ENCODE measurements at regions not wholly inside any gene's neighbourhood (a gene's known extent, or its start where the extent isn't known, plus 50 kb on each side); places are given as distances from the start of the nearest gene placed in this dataset.

DNA sequence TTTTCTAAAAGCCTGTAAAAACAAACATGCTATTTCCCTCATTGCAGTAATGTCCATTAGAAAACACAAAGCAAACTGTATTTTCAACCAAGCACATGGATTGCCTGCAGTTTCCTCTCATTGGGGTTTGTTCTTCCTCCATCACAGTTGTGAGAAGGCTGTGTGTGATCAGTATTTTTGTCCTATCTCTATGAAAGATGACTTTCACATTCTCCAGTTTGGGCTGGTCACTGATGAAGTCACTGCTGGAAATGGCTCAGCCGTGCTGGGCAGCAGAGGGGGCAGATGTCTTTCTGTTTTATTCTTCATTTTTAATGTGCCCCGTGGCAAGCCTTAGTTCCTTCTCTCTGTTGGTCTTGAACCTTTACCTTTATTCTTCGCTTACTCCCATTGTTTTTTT, 288.9 kb upstream of the MPDZ start:
- no peak for DNase-seq
- ATAC-seq: no peak
- Mint-ChIP-seq H3K4me3 (peak overlapping the region; percentile 20), H3K27me3 (ENCODE audit: low read depth) (peaks cover 3% of the 10 kb centered on the region), H3K36me3 (ENCODE audit: insufficient read depth) (no peaks in the 10 kb centered on the region), H3K9me3 (no peaks in the 10 kb centered on the region), H3K4me1 (ENCODE audit: low read depth) (peaks cover 3% of the 10 kb centered on the region)

DNA sequence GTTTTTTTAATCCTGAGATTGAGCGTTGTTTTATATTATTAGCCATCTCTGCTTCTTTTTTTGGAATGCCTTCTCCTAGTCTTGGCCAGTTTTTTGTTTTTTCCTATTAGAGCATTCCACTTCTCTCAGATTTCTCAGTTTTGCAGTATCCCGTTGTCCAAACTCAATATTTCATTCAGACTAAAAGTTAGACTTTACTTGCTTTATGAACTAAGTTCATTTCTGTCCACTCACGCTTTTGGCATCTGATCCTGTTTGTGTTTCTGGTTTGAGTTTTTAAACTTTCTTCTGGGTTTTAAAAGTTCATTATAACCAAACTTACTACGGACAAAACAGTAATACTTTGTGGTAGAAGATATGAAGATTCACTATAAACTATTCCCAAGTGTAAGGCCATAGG, 288.3 kb upstream of the MPDZ start:
- no peak for ATAC-seq
- peaks cover 3% of the 10 kb centered on the region for H3K27me3 Mint-ChIP-seq (ENCODE audit: low read depth)
- no peak for DNase-seq
- peaks cover 2% of the 10 kb centered on the region for H3K9me3 Mint-ChIP-seq
- no peaks in the 10 kb centered on the region for H3K36me3 Mint-ChIP-seq (ENCODE audit: insufficient read depth)
- H3K4me3 Mint-ChIP-seq: no peak overlapping the region
- peaks cover 3% of the 10 kb centered on the region for H3K4me1 Mint-ChIP-seq (ENCODE audit: low read depth)

DNA sequence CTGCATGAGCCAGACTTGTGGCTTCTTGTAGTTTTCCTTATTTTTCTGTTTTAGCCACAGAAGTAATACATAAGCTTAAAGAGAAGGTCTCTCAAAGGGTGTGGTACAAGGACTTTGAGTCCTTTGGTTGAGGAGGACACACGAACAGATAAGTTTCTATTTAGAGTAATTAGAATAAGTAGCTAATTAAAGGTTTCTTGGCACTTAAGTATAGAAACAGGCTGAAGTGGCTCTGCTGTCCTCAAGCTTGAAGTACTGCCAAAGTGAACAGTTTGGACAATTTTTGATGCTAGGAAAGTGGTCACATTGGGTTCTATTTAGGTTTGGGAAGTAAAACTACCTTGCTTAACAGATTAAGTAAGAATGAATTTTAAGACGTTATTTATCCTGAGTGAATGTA, 278.3 kb upstream of the MPDZ start:
- no peaks in the 10 kb centered on the region for H3K27me3 Mint-ChIP-seq (ENCODE audit: low read depth)
- H3K4me1 Mint-ChIP-seq (ENCODE audit: low read depth): no peaks in the 10 kb centered on the region
- no peaks in the 10 kb centered on the region for H3K36me3 Mint-ChIP-seq (ENCODE audit: insufficient read depth)
- no peak overlapping the region for H3K4me3 Mint-ChIP-seq
- peaks cover 3% of the 10 kb centered on the region for H3K9me3 Mint-ChIP-seq
- DNase-seq (no peak), ATAC-seq (no peak)

DNA sequence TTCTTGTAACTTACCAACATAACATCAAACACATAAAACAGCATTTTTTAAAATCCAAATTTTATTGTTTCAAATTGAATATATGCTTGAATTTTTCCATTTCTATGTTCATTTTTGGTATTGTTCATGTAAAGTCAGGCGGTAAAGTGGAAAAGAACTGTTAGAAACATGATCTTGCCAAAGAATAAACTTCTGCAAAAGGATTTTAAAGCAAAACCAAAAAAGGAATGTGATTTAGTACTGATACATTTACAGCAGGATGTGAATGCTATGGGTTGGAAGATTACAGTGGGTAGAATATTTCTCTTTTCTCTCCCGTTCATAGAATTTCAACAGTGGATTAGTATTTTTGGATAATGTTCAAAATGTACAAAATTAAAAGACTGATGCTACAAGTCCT, 277.2 kb upstream of the MPDZ start:
- ATAC-seq (no peak), DNase-seq (no peak)
- Mint-ChIP-seq H3K4me1 (ENCODE audit: low read depth) (no peaks in the 10 kb centered on the region), H3K4me3 (no peak overlapping the region), H3K27me3 (ENCODE audit: low read depth) (no peaks in the 10 kb centered on the region), H3K36me3 (ENCODE audit: insufficient read depth) (no peaks in the 10 kb centered on the region), H3K9me3 (no peaks in the 10 kb centered on the region)

DNA sequence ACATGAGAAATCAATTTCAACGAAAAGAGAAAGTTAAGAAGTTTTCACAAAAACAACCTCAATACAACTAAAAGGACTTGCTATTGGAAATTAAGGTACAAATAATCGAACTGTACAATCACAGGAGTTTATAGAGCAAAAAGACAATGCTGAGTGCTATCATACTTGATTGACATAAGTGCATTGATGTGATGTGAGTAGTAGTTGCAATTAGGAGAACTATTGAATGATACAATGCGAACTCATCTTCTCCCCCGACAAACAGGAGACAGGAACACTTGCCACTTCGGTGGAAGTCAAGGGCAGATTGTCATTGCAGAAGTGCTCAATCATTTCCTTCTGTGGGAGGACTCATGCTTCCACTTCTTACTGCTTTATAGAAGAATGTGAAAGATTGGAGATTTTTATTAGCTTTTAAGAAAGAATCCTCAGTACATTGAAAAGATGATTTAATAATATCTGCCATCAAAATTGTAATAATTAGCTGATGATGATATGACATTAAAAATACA, 276.6 kb upstream of the MPDZ start:
- Mint-ChIP-seq H3K36me3 (ENCODE audit: insufficient read depth) (no peaks in the 10 kb centered on the region), H3K9me3 (peaks cover 4% of the 10 kb centered on the region), H3K27me3 (ENCODE audit: low read depth) (no peaks in the 10 kb centered on the region), H3K4me1 (ENCODE audit: low read depth) (no peaks in the 10 kb centered on the region), H3K4me3 (no peak overlapping the region)
- DNase-seq: no peak
- ATAC-seq: no peak

DNA sequence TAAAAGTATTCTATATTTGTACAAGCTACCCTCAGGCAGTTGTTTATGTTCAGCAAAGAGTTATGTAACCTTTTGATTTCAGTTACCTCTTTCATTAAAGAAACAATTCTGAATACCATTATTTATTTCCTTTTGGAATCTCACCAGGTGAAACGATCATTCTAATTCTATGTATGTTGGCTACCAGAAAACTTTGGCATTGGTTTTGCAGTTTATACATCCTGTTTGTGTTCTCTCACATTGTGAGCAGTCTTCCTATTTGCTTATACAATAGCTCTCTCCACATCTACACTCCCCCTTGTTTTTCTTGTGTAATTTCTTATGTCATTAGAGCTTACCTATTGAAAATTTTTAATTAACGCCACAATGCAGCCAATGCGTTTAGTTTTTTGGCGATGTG, 276.0 kb upstream of the MPDZ start:
- peaks cover 4% of the 10 kb centered on the region for H3K9me3 Mint-ChIP-seq
- no peaks in the 10 kb centered on the region for H3K36me3 Mint-ChIP-seq (ENCODE audit: insufficient read depth)
- no peak for DNase-seq
- ATAC-seq: no peak
- H3K4me3 Mint-ChIP-seq: no peak overlapping the region
- no peaks in the 10 kb centered on the region for H3K4me1 Mint-ChIP-seq (ENCODE audit: low read depth)
- no peaks in the 10 kb centered on the region for H3K27me3 Mint-ChIP-seq (ENCODE audit: low read depth)

DNA sequence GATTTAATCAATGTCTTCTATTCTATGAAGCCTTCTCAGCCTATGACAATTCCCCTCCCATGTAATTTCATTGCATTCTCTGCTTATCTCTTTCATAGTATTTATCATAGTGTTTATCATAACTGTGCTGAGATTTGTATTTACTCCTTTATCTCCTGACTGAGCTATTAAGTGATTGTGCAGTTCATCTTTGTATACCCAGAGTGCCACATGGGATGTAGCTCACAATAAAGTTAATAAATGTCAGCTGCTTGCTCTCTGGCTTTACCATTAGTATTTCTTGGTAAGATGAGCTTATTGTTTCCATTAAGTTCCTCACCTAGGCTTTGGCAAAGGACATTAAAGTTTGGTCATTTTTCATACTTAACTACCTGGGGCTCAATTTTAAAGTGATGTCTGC, 275.1 kb upstream of the MPDZ start:
- H3K4me3 Mint-ChIP-seq: no peak overlapping the region
- H3K9me3 Mint-ChIP-seq: peaks cover 10% of the 10 kb centered on the region
- no peak for ATAC-seq
- no peak for DNase-seq
- H3K27me3 Mint-ChIP-seq (ENCODE audit: low read depth): no peaks in the 10 kb centered on the region
- H3K36me3 Mint-ChIP-seq (ENCODE audit: insufficient read depth): no peaks in the 10 kb centered on the region
- H3K4me1 Mint-ChIP-seq (ENCODE audit: low read depth): no peaks in the 10 kb centered on the region

DNA sequence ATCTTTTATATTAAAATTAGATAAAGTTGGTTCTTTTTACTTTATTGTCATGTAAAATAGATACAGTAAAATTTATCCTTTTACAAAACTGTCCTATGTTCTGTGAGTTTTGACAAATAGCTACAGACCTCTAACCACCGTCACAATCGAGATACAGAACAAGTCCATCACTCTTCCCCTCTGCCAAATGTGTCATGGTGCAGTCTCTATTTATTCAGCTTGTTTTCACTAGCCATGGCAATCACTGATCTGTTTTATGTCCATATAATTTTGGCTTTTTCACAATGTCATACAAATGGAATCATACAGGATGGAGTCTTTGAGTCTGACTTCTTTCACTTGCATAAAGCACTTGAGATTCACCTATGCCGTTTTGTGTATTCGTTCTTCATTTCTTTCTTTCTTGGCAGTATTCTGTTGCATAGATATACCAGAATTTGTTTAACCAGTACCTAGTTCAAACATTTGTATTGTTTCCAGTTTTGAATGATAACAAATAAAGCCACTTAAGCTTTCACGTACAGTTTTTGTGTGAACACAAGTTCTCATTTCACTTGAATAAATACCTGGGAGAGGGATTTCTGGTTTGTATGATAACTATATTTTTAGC, 273.2 kb upstream of the MPDZ start:
- DNase-seq (no peak), ATAC-seq (no peak)
- no peaks in the 10 kb centered on the region for H3K27me3 Mint-ChIP-seq (ENCODE audit: low read depth)
- H3K9me3 Mint-ChIP-seq: peaks cover 12% of the 10 kb centered on the region
- H3K36me3 Mint-ChIP-seq (ENCODE audit: insufficient read depth): no peaks in the 10 kb centered on the region
- no peak overlapping the region for H3K4me3 Mint-ChIP-seq
- H3K4me1 Mint-ChIP-seq (ENCODE audit: low read depth): no peaks in the 10 kb centered on the region

DNA sequence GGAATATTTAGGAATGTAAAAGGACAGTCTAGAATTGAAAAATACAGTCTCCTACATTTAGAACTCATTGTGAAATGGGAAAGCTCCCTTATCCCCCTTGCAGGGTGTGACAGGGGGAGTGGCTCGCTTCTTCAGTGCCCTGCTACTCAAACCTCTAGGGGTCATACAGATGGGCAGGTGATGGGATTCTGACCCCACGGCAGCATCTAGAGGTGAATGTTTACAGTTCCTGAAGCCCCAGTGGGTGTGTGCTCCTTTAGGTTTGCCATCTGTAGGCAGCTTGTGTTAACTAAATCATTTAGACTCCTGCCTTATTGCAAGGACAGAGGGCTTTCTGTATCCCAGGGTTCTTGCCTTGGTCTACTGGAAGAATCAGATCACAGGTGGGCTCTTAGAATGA, 271.0 kb upstream of the MPDZ start:
- peaks cover 12% of the 10 kb centered on the region for H3K9me3 Mint-ChIP-seq
- DNase-seq: no peak
- no peaks in the 10 kb centered on the region for H3K4me1 Mint-ChIP-seq (ENCODE audit: low read depth)
- no peak overlapping the region for H3K4me3 Mint-ChIP-seq
- no peaks in the 10 kb centered on the region for H3K27me3 Mint-ChIP-seq (ENCODE audit: low read depth)
- H3K36me3 Mint-ChIP-seq (ENCODE audit: insufficient read depth): no peaks in the 10 kb centered on the region
- no peak for ATAC-seq

DNA sequence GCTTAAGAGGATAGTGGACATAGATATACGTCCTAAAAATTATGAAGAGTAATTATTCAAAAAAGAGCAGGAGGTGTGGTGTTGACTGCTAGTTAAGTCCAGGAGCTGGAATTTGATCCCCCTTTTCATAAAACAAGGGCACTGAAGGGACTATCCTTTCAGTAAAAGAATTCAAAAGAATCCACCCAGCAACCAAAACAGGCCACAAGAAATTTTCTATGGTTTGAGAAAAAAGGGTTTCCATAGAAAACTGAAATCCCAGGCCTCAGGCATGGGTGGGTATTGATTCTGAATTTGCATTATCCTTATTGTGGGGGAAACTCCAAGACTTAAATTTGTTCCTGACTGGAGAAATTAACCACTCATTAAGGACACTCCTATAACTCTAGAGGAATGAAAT, 269.0 kb upstream of the MPDZ start:
- DNase-seq (no peak), ATAC-seq (no peak)
- H3K9me3 Mint-ChIP-seq: peaks cover 12% of the 10 kb centered on the region
- no peaks in the 10 kb centered on the region for H3K36me3 Mint-ChIP-seq (ENCODE audit: insufficient read depth)
- no peaks in the 10 kb centered on the region for H3K4me1 Mint-ChIP-seq (ENCODE audit: low read depth)
- H3K27me3 Mint-ChIP-seq (ENCODE audit: low read depth): no peaks in the 10 kb centered on the region
- no peak overlapping the region for H3K4me3 Mint-ChIP-seq

DNA sequence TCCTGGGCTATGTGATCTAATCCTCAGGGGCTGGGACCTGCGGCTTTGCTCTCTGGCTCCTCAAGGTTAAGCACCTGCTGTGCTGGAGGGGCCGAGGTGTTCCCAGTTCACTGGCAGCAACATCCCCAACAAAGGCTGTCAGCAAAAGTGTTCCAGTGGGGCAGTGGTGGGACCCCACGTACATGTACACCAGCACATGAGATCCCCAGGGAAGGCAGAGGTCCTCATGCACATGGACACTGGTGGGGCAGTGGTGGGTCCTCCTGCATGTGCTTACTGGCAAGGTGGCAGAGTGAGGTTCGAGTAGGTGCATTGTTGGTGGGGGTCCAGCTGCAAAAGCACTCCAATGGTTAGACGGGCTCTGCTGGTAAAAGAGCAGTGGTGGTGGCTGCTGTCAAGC, 255.6 kb upstream of the MPDZ start:
- H3K4me3 Mint-ChIP-seq: no peak overlapping the region
- no peaks in the 10 kb centered on the region for H3K36me3 Mint-ChIP-seq (ENCODE audit: insufficient read depth)
- DNase-seq (no peak), ATAC-seq (no peak)
- no peaks in the 10 kb centered on the region for H3K4me1 Mint-ChIP-seq (ENCODE audit: low read depth)
- no peaks in the 10 kb centered on the region for H3K27me3 Mint-ChIP-seq (ENCODE audit: low read depth)
- peaks cover 15% of the 10 kb centered on the region for H3K9me3 Mint-ChIP-seq

DNA sequence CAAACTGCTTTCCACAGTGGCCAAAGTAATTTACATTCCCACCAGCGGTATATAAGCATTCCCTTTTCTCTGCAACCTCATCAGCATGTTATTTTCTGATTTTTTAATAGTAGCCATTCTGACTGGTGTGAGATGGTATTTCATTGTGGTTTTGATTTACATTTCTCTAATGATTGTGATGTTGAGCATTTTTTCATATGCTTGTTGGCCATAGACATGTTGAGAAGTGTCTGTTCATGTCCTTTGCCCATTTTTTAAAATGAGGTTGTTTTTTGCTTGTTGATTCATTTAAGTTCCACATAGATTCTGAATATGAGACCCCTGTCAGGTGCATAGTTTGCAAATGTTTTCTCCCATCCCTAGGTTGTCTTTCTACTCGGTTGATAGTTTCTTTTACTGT, 254.5 kb upstream of the MPDZ start:
- peaks cover 15% of the 10 kb centered on the region for H3K9me3 Mint-ChIP-seq
- ATAC-seq (no peak), DNase-seq (no peak)
- H3K4me1 Mint-ChIP-seq (ENCODE audit: low read depth): no peaks in the 10 kb centered on the region
- no peak overlapping the region for H3K4me3 Mint-ChIP-seq
- H3K27me3 Mint-ChIP-seq (ENCODE audit: low read depth): no peaks in the 10 kb centered on the region
- no peaks in the 10 kb centered on the region for H3K36me3 Mint-ChIP-seq (ENCODE audit: insufficient read depth)

DNA sequence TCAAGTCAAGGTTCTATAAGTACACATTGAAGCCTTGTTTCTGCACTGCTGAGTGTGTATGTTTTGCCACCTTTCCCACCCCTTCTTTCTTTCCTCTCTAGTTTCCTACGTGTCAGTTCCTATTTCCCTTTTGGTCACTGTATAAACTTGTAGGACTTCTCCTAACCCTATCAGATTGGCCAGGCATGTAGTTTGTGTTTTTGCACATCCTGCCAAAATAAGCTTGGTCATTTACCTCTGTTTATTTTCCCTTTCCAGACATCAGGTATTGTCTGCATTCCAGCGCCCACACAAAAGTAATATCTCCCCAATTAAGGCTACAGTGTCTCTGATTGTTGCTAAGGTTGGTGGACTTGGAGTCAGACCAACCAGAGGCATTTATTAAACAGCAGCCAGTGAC, 252.9 kb upstream of the MPDZ start:
- H3K4me1 Mint-ChIP-seq (ENCODE audit: low read depth): no peaks in the 10 kb centered on the region
- H3K4me3 Mint-ChIP-seq: no peak overlapping the region
- DNase-seq (no peak), ATAC-seq (no peak)
- H3K27me3 Mint-ChIP-seq (ENCODE audit: low read depth): no peaks in the 10 kb centered on the region
- no peaks in the 10 kb centered on the region for H3K36me3 Mint-ChIP-seq (ENCODE audit: insufficient read depth)
- peaks cover 15% of the 10 kb centered on the region for H3K9me3 Mint-ChIP-seq

DNA sequence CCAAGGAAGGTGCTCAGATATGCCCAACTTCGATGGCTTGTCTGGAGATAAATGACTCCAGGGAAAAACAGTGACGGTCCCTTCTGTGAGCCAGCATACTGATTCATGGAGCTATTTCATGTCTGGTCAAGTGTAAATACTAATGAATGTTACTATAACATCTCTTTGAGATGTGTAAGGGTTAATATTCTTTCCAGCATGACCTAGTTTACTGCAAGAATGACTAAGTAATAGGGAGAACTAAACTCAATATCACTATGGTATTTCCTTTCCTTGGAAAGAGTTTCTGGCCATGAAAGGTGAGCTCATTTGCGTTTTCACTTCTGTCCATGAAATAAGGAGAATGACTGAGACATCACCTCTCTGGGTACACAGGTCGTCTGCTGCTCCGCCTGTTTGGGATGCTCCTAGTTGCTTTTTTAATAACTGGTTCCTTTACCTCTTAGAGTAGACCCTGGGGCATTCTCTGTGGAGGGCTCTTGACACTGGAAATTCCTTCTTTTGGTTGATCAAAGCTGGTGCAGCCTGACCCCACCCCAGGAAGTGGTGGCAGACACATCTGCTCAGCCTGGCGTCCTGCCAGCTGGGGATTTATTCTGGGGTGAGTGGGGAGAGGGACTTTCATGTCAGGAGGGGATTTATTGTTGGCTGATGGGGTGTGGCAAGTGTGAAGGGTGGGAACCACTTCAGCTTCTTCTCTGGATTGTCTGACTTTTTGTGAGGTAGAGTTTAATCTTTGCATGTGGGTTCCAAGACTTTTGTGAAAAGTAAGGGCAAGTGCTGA, 250.0 kb upstream of the MPDZ start:
- Mint-ChIP-seq H3K9me3 (peaks cover 9% of the 10 kb centered on the region), H3K4me1 (ENCODE audit: low read depth) (no peaks in the 10 kb centered on the region)

DNA sequence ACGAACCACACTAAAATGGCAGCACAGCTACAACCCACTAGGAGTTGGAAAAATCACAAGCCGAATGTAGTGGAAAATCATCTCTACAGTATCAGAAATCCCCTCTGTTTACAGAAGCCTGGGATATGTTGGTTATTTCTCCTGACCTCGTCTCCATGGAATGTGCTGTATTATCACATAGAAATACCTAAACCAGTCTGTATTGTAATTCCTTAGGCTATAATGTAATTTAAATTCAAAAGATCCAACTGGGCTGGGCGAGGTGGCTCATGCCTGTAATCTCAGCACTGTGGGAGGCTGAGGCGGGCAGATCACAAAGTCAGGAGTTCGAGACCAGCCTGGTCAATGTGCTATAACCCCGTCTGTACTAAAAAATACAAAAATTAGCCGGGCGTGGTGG, 244.8 kb upstream of the MPDZ start:
- H3K4me1 Mint-ChIP-seq (ENCODE audit: low read depth): no peaks in the 10 kb centered on the region
- H3K4me3 Mint-ChIP-seq: no peak overlapping the region
- no peaks in the 10 kb centered on the region for H3K27me3 Mint-ChIP-seq (ENCODE audit: low read depth)
- H3K36me3 Mint-ChIP-seq (ENCODE audit: insufficient read depth): no peaks in the 10 kb centered on the region
- no peak for DNase-seq
- no peak for ATAC-seq
- H3K9me3 Mint-ChIP-seq: no peaks in the 10 kb centered on the region

More for the DNA sequence above, 250.0 kb upstream of the MPDZ start:
- ATAC-seq (no peak), DNase-seq (no peak)
- Mint-ChIP-seq H3K27me3 (ENCODE audit: low read depth) (no peaks in the 10 kb centered on the region), H3K4me3 (no peak overlapping the region), H3K36me3 (ENCODE audit: insufficient read depth) (no peaks in the 10 kb centered on the region)

Measured in activated T-cell treated with anti-CD3 and anti-CD28 coated beads, Interleukin-2, amount 50 U/mL, for 4 hours (primary cell).